ENCODE measurements at regions not wholly inside any gene's neighbourhood (a gene's known extent, or its start where the extent isn't known, plus 50 kb on each side); places are given as distances from the start of the nearest gene placed in this dataset.
"Not testable (repeated sequence)": the region's sequence is repeated elsewhere in the genome, so short reads cannot be mapped to it uniquely, and the experiment has no call there.

- intact Hi-C loops (cut with DNase I; ENCODE audit: low total_unique reads): no loop called here
- TF ChIP-seq CTCF (IDR thresholded peaks at IDR 0.05): no peak
- TF ChIP-seq POLR2A (IDR thresholded peaks at IDR 0.05): no peak
- 75 to 85% methylated on average over 5 of the region's 5 CpGs for WGBS, 2 donors
- no peak overlapping the region for H3K4me3 ChIP-seq (ENCODE audit: low read depth, poor library complexity, severe bottlenecking)
- no peak for DNase-seq (ENCODE audit: low spot score in 2 of 2)
Observed at GRCh38 chr21:36615274-36615964, 83.5 kb upstream of the SIM2 start.

GRCh38 chr21:36616773-36617172 lies 82.1 kb upstream of the SIM2 start:
- 90 to 95% methylated on average over 13 of the region's 13 CpGs for WGBS, 2 donors
- DNase-seq (ENCODE audit: low spot score in 2 of 2); H3K4me3 ChIP-seq (ENCODE audit: low read depth, poor library complexity, severe bottlenecking); intact Hi-C loops (cut with DNase I; ENCODE audit: low total_unique reads): not testable (repeated sequence)

- intact Hi-C loops (cut with DNase I; ENCODE audit: low total_unique reads); DNase-seq (ENCODE audit: low spot score in 2 of 2); H3K4me3 ChIP-seq (ENCODE audit: low read depth, poor library complexity, severe bottlenecking): not testable (repeated sequence)
- 83% methylated on average over 1 of the region's 1 CpG; no CpG with 5 or more reads in 1 of the 2 donors for WGBS, 2 donors
Observed at GRCh38 chr21:36621794-36622193, 77.1 kb upstream of the SIM2 start.

GRCh38 chr21:36624105-36624504 lies 74.8 kb upstream of the SIM2 start:
- DNase-seq (ENCODE audit: low spot score in 2 of 2): no peak
- TF ChIP-seq CTCF (IDR thresholded peaks at IDR 0.05) (no peak), POLR2A (IDR thresholded peaks at IDR 0.05) (no peak)
- H3K4me3 ChIP-seq (ENCODE audit: low read depth, poor library complexity, severe bottlenecking): no peak overlapping the region
- WGBS, 2 donors: 94 to 99% methylated on average over 4 of the region's 4 CpGs
- intact Hi-C loops (cut with DNase I; ENCODE audit: low total_unique reads): no loop called here

- no peak for TF ChIP-seq POLR2A (IDR thresholded peaks at IDR 0.05)
- TF ChIP-seq CTCF (IDR thresholded peaks at IDR 0.05): no peak
- WGBS, 2 donors: 87 to 89% methylated on average over 3 of the region's 3 CpGs
- no peak overlapping the region for H3K4me3 ChIP-seq (ENCODE audit: low read depth, poor library complexity, severe bottlenecking)
- DNase-seq (ENCODE audit: low spot score in 2 of 2): no peak
- intact Hi-C loops (cut with DNase I; ENCODE audit: low total_unique reads): no loop called here
Observed at GRCh38 chr21:36626791-36627190, 72.1 kb upstream of the SIM2 start.

GRCh38 chr21:36627242-36627641 lies 71.7 kb upstream of the SIM2 start:
- intact Hi-C loops (cut with DNase I; ENCODE audit: low total_unique reads): no loop called here
- H3K4me3 ChIP-seq (ENCODE audit: low read depth, poor library complexity, severe bottlenecking): no peak overlapping the region
- DNase-seq (ENCODE audit: low spot score in 2 of 2): no peak
- WGBS, 2 donors: 71 to 87% methylated on average over 5 of the region's 5 CpGs
- no peak for TF ChIP-seq POLR2A (IDR thresholded peaks at IDR 0.05)
- TF ChIP-seq CTCF (IDR thresholded peaks at IDR 0.05): no peak

- intact Hi-C loops (cut with DNase I; ENCODE audit: low total_unique reads): no loop called here
- WGBS, 2 donors: 66 to 76% methylated on average over 9 of the region's 9 CpGs
- DNase-seq (ENCODE audit: low spot score in 2 of 2): no peak
- H3K4me3 ChIP-seq (ENCODE audit: low read depth, poor library complexity, severe bottlenecking): no peak overlapping the region
- TF ChIP-seq CTCF (IDR thresholded peaks at IDR 0.05) (no peak), POLR2A (IDR thresholded peaks at IDR 0.05) (no peak)
Observed at GRCh38 chr21:36628106-36628505, 70.8 kb upstream of the SIM2 start.
